ENCODE measurements at regions not wholly inside any gene's neighbourhood (a gene's known extent, or its start where the extent isn't known, plus 50 kb on each side); places are given as distances from the start of the nearest gene placed in this dataset.

DNA sequence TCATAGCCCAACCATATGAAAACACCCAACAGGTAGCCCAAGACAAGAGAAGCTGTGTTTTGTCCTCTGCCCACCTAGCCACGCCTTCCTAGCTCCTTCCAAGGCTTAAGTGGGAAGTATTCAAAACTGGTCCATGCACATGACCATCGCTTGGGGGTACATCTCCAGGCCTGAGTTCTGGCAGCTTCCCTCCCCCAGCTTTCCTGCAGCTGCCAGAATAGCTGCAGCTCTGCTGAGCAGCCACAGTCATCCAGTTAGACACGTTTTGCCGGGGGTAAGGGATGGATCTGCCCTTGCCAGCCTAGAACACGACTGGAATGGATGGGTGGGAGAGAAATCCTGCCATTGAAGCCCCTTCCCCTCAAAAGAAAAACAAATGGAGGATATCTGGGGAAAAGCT is 166.8 kb downstream of the NRP2 start:
- Histone ChIP-seq H3K27me3 (ENCODE audit: insufficient read depth, low read length) (peaks cover 8% of the 10 kb centered on the region), H3K27ac (ENCODE audit: low read depth, low read length) (no peak overlapping the region), H3K36me3 (ENCODE audit: insufficient read depth, low read length) (no peaks in the 10 kb centered on the region), H3K4me1 (ENCODE audit: insufficient read depth, low read length) (no peaks in the 10 kb centered on the region), H3K4me2 (ENCODE audit: insufficient read depth, low read length) (no peak overlapping the region), H3K4me3 (ENCODE audit: insufficient read depth, low read length) (no peak overlapping the region), H4K20me1 (ENCODE audit: insufficient read depth, low read length) (no peaks in the 10 kb centered on the region), H2AFZ (ENCODE audit: low read length) (no peak overlapping the region), H3K79me2 (ENCODE audit: insufficient read depth, low read length) (no peaks in the 10 kb centered on the region), H3K9me3 (ENCODE audit: low read depth, low read length) (no peaks in the 10 kb centered on the region)
- DNase-seq (ENCODE audit: insufficient read length, low spot score, missing footprints) = no peak
- TF ChIP-seq, protein P1, sequence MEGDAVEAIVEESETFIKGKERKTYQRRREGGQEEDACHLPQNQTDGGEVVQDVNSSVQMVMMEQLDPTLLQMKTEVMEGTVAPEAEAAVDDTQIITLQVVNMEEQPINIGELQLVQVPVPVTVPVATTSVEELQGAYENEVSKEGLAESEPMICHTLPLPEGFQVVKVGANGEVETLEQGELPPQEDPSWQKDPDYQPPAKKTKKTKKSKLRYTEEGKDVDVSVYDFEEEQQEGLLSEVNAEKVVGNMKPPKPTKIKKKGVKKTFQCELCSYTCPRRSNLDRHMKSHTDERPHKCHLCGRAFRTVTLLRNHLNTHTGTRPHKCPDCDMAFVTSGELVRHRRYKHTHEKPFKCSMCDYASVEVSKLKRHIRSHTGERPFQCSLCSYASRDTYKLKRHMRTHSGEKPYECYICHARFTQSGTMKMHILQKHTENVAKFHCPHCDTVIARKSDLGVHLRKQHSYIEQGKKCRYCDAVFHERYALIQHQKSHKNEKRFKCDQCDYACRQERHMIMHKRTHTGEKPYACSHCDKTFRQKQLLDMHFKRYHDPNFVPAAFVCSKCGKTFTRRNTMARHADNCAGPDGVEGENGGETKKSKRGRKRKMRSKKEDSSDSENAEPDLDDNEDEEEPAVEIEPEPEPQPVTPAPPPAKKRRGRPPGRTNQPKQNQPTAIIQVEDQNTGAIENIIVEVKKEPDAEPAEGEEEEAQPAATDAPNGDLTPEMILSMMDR (IDR thresholded peaks at IDR 0.05; ENCODE audit: extremely low read depth, low read depth, low read length) = no peak

DNA sequence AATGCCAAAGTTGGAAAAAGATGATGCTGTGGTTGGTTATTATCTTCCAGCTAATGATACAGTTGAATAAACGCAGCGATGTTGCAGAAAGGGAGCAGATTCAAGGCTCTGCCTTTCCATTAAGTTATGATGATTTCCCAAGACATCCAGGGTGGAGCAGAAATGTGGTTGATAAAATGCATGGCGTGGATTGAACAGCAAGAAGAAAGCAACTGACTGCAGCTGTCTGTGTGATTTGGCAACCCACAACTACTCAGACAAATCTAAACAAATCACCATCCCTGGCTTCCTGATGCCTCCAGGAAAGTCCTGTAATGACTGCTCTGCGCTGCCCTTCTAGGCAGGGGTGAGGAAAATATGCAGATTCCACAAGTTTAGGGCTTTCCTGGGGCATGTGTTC is 166.3 kb downstream of the NRP2 start:
- Histone ChIP-seq H4K20me1 (ENCODE audit: insufficient read depth, low read length) (no peaks in the 10 kb centered on the region), H3K4me3 (ENCODE audit: insufficient read depth, low read length) (no peak overlapping the region), H3K79me2 (ENCODE audit: insufficient read depth, low read length) (no peaks in the 10 kb centered on the region), H3K4me2 (ENCODE audit: insufficient read depth, low read length) (no peak overlapping the region), H3K4me1 (ENCODE audit: insufficient read depth, low read length) (no peaks in the 10 kb centered on the region), H3K27me3 (ENCODE audit: insufficient read depth, low read length) (peaks cover 8% of the 10 kb centered on the region), H3K9me3 (ENCODE audit: low read depth, low read length) (no peaks in the 10 kb centered on the region), H3K36me3 (ENCODE audit: insufficient read depth, low read length) (no peaks in the 10 kb centered on the region), H3K27ac (ENCODE audit: low read depth, low read length) (no peak overlapping the region), H2AFZ (ENCODE audit: low read length) (no peak overlapping the region)
- TF ChIP-seq, protein P1 (IDR thresholded peaks at IDR 0.05; ENCODE audit: extremely low read depth, low read depth, low read length) = no peak
- DNase-seq (ENCODE audit: insufficient read length, low spot score, missing footprints) = no peak

All from osteoblast (primary cell).